A673 (cell line): ENCODE measurements at regions not wholly inside any gene's neighbourhood (a gene's known extent, or its start where the extent isn't known, plus 50 kb on each side); places are given as distances from the start of the nearest gene placed in this dataset.

Source experiments
- CTCF ChIP-seq: fragments of 300-800, 200-600 bp; sonication (generic); conservative IDR thresholded peaks from 2 replicates; pipeline ENCODE4 v1.5.1; 2017; ENCODE audit warnings: low read depth, mild to moderate bottlenecking, antibody characterized with exemption, low read length, moderate library complexity, mixed read lengths
- EZH2 ChIP-seq: fragments of 200-600 bp; sonication (generic); IDR thresholded peaks from 2 replicates; pipeline ENCODE4 v1.6.1; 2017; ENCODE audit warnings: borderline replicate concordance, low read depth, mild to moderate bottlenecking, mixed read lengths, antibody characterized with exemption, low read length; ENCODE audit not compliant: poor library complexity, severe bottlenecking

GRCh38 chr6:23681743-23682142 lies 444.3 kb upstream of the NRSN1 start:
- TF ChIP-seq CTCF (no peak), EZH2 (no peak)
